ENCODE measurements at regions not wholly inside any gene's neighbourhood (a gene's known extent, or its start where the extent isn't known, plus 50 kb on each side); places are given as distances from the start of the nearest gene placed in this dataset.
"Not testable (repeated sequence)": the region's sequence is repeated elsewhere in the genome, so short reads cannot be mapped to it uniquely, and the experiment has no call there.

- no peak for DNase-seq
These were observed 659.9 kb downstream of the LTN1 start for GRCh38 chr21:28332796-28333195.

- DNase-seq: no peak
These were observed 667.1 kb downstream of the LTN1 start for GRCh38 chr21:28325618-28326017.

- DNase-seq: no peak
These were observed 668.0 kb downstream of the LTN1 start for GRCh38 chr21:28324690-28325089.

GRCh38 chr21:28317177-28317950, 675.3 kb downstream of the LTN1 start:
- DNase-seq: no peak

- no peak for DNase-seq
These were observed 681.1 kb downstream of the LTN1 start for GRCh38 chr21:28311411-28312190.

GRCh38 chr21:28310711-28311110, 682.0 kb downstream of the LTN1 start:
- no peak for DNase-seq

- no peak for DNase-seq
These were observed 682.4 kb downstream of the LTN1 start for GRCh38 chr21:28310171-28310685.

GRCh38 chr21:28309596-28309995, 683.1 kb downstream of the LTN1 start:
- no peak for DNase-seq

GRCh38 chr21:28308516-28308915, 684.2 kb downstream of the LTN1 start:
- DNase-seq: no peak

- no peak for DNase-seq
These were observed 692.7 kb downstream of the LTN1 start for GRCh38 chr21:28299946-28300345.

- DNase-seq: no peak
These were observed 694.4 kb downstream of the LTN1 start for GRCh38 chr21:28298251-28298672.

GRCh38 chr21:28294051-28294450, 698.6 kb downstream of the LTN1 start:
- DNase-seq: no peak

GRCh38 chr21:28283641-28284490, 708.8 kb downstream of the LTN1 start:
- no peak for DNase-seq

GRCh38 chr21:28282833-28283232, 709.8 kb downstream of the LTN1 start:
- no peak for DNase-seq

- not testable (repeated sequence) for DNase-seq
These were observed 711.3 kb downstream of the LTN1 start for GRCh38 chr21:28281357-28281756.

- no peak for DNase-seq
These were observed 712.1 kb downstream of the LTN1 start for GRCh38 chr21:28280611-28281010.

GRCh38 chr21:28277324-28277723, 715.4 kb downstream of the LTN1 start:
- no peak for DNase-seq

GRCh38 chr21:28272272-28272992, 720.2 kb downstream of the LTN1 start:
- no peak for DNase-seq

GRCh38 chr21:28269173-28269572, 723.5 kb downstream of the LTN1 start:
- DNase-seq: no peak

GRCh38 chr21:28268685-28269084, 724.0 kb downstream of the LTN1 start:
- no peak for DNase-seq

GRCh38 chr21:28267449-28267848, 725.2 kb downstream of the LTN1 start:
- no peak for DNase-seq

GRCh38 chr21:28266061-28266460, 726.6 kb downstream of the LTN1 start:
- no peak for DNase-seq

Data from NCI-H1694 (cell line).